ENCODE measurements at regions not wholly inside any gene's neighbourhood (a gene's known extent, or its start where the extent isn't known, plus 50 kb on each side); places are given as distances from the start of the nearest gene placed in this dataset.

DNA sequence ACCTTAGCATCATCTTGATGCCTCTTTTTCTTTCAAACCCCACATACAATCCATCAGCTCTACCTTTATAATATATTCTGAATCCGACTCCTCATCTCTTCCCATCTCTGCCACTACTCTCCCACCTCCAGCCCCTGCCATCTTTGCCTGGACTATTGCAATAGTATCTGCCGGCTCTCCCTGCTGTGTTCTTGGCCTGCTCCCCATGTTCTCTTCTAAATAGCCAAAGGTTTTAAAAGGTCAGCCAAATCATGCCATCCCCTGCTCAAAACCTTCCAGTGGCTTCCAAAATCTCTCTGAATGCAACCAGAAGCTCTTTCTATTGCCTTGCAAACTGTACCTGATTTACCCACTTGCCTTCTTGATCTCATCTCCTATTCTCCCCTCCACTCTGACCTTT is 266.0 kb downstream of the PTTG2 start:
- Histone ChIP-seq H3K36me3 (ENCODE audit: insufficient read depth, low read length) (no peaks in the 10 kb centered on the region), H3K79me2 (replicated peaks; ENCODE audit: insufficient read depth, low read length) (no peaks in the 10 kb centered on the region), H3K9ac (ENCODE audit: low read length) (no peak overlapping the region), H3K4me2 (ENCODE audit: low read length) (no peak overlapping the region), H3K27me3 (ENCODE audit: insufficient read depth, low read depth, low read length) (no peaks in the 10 kb centered on the region), H3K27ac (ENCODE audit: low read length) (no peak overlapping the region), H2AFZ (ENCODE audit: low read depth, low read length) (no peak overlapping the region), H4K20me1 (ENCODE audit: insufficient read depth) (no peaks in the 10 kb centered on the region), H3F3A (ENCODE audit: insufficient read depth, low read length, poor library complexity, severe bottlenecking) (no peaks in the 10 kb centered on the region), H3K9me3 (ENCODE audit: low read length) (no peaks in the 10 kb centered on the region), H3K4me3 (ENCODE audit: low read length) (no peak overlapping the region), H3K9me2 (ENCODE audit: insufficient read depth, low read length) (no peaks in the 10 kb centered on the region)
- TF ChIP-seq POLR2AphosphoS5 (IDR thresholded peaks at IDR 0.05), result no peak
- TF ChIP-seq, protein P1, sequence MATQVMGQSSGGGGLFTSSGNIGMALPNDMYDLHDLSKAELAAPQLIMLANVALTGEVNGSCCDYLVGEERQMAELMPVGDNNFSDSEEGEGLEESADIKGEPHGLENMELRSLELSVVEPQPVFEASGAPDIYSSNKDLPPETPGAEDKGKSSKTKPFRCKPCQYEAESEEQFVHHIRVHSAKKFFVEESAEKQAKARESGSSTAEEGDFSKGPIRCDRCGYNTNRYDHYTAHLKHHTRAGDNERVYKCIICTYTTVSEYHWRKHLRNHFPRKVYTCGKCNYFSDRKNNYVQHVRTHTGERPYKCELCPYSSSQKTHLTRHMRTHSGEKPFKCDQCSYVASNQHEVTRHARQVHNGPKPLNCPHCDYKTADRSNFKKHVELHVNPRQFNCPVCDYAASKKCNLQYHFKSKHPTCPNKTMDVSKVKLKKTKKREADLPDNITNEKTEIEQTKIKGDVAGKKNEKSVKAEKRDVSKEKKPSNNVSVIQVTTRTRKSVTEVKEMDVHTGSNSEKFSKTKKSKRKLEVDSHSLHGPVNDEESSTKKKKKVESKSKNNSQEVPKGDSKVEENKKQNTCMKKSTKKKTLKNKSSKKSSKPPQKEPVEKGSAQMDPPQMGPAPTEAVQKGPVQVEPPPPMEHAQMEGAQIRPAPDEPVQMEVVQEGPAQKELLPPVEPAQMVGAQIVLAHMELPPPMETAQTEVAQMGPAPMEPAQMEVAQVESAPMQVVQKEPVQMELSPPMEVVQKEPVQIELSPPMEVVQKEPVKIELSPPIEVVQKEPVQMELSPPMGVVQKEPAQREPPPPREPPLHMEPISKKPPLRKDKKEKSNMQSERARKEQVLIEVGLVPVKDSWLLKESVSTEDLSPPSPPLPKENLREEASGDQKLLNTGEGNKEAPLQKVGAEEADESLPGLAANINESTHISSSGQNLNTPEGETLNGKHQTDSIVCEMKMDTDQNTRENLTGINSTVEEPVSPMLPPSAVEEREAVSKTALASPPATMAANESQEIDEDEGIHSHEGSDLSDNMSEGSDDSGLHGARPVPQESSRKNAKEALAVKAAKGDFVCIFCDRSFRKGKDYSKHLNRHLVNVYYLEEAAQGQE (IDR thresholded peaks at IDR 0.05; ENCODE audit: borderline replicate concordance), result no peak
- no peak for TF ChIP-seq TAF1 (IDR thresholded peaks at IDR 0.05; ENCODE audit: low read depth)
- TF ChIP-seq, protein P2, sequence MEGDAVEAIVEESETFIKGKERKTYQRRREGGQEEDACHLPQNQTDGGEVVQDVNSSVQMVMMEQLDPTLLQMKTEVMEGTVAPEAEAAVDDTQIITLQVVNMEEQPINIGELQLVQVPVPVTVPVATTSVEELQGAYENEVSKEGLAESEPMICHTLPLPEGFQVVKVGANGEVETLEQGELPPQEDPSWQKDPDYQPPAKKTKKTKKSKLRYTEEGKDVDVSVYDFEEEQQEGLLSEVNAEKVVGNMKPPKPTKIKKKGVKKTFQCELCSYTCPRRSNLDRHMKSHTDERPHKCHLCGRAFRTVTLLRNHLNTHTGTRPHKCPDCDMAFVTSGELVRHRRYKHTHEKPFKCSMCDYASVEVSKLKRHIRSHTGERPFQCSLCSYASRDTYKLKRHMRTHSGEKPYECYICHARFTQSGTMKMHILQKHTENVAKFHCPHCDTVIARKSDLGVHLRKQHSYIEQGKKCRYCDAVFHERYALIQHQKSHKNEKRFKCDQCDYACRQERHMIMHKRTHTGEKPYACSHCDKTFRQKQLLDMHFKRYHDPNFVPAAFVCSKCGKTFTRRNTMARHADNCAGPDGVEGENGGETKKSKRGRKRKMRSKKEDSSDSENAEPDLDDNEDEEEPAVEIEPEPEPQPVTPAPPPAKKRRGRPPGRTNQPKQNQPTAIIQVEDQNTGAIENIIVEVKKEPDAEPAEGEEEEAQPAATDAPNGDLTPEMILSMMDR (IDR thresholded peaks at IDR 0.05; ENCODE audit: poor library complexity, severe bottlenecking), result no peak
- TF ChIP-seq EZH2 (IDR thresholded peaks at IDR 0.05; ENCODE audit: borderline replicate concordance, insufficient read depth, low read length, poor library complexity, severe bottlenecking), result no peak
- TF ChIP-seq RAD21 (conservative IDR thresholded peaks at IDR 0.05), result no peak
- no peak for TF ChIP-seq SMC3 (conservative IDR thresholded peaks at IDR 0.05; ENCODE audit: poor library complexity)
- TF ChIP-seq MXI1 (conservative IDR thresholded peaks at IDR 0.05; ENCODE audit: poor library complexity, severe bottlenecking), result no peak
- no peak for TF ChIP-seq EP300 (conservative IDR thresholded peaks at IDR 0.05; ENCODE audit: poor library complexity, severe bottlenecking)

DNA sequence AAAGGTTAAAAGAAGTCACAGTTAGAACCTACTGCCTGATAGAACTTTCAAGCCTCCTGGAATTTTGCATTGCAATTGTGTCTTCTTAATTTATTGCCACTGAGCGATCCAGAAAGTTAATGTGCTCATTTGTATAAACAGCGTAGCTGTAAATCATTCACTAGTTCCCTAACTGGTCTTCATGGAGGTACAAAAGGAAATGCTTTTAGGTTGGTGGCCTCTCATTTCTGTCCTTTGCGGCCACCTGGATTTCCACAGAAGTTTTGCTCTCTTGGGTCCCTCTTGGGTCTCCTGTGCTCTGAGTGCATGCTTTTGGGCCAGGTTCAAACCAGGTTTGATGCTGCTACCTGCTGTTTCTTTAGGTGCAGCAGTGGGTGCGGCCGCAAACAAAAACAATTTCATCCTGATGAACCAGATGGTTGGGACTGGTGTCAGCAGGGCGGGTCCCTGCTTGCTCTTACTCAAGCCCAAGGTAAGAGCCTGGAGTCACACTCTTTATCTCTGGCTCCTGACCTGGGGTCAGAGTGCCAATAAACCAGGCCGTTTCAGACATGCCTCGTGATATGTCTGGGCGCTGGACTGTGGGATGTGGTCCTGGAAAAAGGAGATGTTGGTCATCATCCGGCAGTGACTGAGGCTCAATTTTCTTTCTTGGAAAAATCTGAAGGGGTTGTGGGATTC is 270.1 kb downstream of the PTTG2 start:
- no peak overlapping the region for H3K4me3 ChIP-seq (ENCODE audit: low read length)
- no peaks in the 10 kb centered on the region for H3K9me2 ChIP-seq (ENCODE audit: insufficient read depth, low read length)
- no peaks in the 10 kb centered on the region for H3K36me3 ChIP-seq (ENCODE audit: insufficient read depth, low read length)
- no peaks in the 10 kb centered on the region for H4K20me1 ChIP-seq (ENCODE audit: insufficient read depth)
- H3F3A ChIP-seq (ENCODE audit: insufficient read depth, low read length, poor library complexity, severe bottlenecking), result no peaks in the 10 kb centered on the region
- TF ChIP-seq, protein P2 (IDR thresholded peaks at IDR 0.05; ENCODE audit: poor library complexity, severe bottlenecking), result no peak
- TF ChIP-seq SMC3 (conservative IDR thresholded peaks at IDR 0.05; ENCODE audit: poor library complexity), result no peak
- no peak for TF ChIP-seq EZH2 (IDR thresholded peaks at IDR 0.05; ENCODE audit: borderline replicate concordance, insufficient read depth, low read length, poor library complexity, severe bottlenecking)
- no peak overlapping the region for H3K4me2 ChIP-seq (ENCODE audit: low read length)
- H3K9ac ChIP-seq (ENCODE audit: low read length), result no peak overlapping the region
- no peaks in the 10 kb centered on the region for H3K27me3 ChIP-seq (ENCODE audit: insufficient read depth, low read depth, low read length)
- no peak overlapping the region for H2AFZ ChIP-seq (ENCODE audit: low read depth, low read length)
- H3K79me2 ChIP-seq (replicated peaks; ENCODE audit: insufficient read depth, low read length), result no peaks in the 10 kb centered on the region
- H3K27ac ChIP-seq (ENCODE audit: low read length), result no peak overlapping the region
- no peaks in the 10 kb centered on the region for H3K9me3 ChIP-seq (ENCODE audit: low read length)
